HEK293 (cell line): ENCODE measurements at regions not wholly inside any gene's neighbourhood (a gene's known extent, or its start where the extent isn't known, plus 50 kb on each side); places are given as distances from the start of the nearest gene placed in this dataset.

ENCODE experiments used
- TF ChIP-seq, protein P1 (sequence below): fragments of 450-650 bp; formaldehyde crosslinking; IDR thresholded peaks from 2 replicates; pipeline ENCODE4 v1.5.1; 2016; ENCODE audit warnings: missing biosample characterization, missing genetic modification characterization
- TF ChIP-seq, protein P2 (sequence below): fragments of 450-650 bp; formaldehyde crosslinking; IDR thresholded peaks from 2 replicates; pipeline ENCODE4 v1.5.1; 2016; ENCODE audit warnings: missing biosample characterization, missing genetic modification characterization

DNA sequence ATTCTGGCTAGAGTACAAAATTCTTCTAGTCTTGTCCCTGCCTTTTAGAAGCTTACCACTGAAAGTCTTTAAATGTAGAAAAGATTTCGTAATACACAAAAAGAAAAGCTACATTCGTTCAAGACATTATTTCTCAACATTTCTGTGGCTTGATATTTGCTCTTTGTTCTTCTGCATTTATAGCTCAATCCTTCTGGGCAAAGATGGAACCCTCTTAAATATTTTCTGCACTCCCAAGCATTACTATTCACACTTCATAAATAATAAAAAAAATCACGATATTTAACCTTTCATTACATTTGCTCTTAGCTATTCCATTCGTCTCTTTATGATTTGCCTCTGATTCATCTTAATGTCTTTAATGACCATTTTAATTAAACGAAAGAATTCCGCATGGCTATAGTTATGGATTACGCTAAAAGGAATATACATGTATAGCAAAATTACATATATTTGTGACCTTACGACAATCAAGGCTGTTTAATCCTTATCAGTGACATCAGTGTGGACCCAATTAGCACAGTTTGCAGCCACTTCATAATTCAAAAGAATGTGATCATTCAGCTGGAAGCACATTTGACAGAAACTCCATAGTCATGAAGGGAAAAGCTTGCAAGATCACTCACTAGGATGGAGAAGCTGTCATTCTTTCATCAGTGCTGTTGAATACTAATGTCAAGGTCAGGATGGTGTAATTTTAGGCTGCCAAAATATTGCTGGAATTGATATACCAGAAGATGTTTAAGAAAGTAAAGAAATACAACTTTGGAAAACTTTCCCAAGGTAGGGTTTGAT lies 1075.0 kb upstream of the TENM3 start:
- TF ChIP-seq, protein P1, sequence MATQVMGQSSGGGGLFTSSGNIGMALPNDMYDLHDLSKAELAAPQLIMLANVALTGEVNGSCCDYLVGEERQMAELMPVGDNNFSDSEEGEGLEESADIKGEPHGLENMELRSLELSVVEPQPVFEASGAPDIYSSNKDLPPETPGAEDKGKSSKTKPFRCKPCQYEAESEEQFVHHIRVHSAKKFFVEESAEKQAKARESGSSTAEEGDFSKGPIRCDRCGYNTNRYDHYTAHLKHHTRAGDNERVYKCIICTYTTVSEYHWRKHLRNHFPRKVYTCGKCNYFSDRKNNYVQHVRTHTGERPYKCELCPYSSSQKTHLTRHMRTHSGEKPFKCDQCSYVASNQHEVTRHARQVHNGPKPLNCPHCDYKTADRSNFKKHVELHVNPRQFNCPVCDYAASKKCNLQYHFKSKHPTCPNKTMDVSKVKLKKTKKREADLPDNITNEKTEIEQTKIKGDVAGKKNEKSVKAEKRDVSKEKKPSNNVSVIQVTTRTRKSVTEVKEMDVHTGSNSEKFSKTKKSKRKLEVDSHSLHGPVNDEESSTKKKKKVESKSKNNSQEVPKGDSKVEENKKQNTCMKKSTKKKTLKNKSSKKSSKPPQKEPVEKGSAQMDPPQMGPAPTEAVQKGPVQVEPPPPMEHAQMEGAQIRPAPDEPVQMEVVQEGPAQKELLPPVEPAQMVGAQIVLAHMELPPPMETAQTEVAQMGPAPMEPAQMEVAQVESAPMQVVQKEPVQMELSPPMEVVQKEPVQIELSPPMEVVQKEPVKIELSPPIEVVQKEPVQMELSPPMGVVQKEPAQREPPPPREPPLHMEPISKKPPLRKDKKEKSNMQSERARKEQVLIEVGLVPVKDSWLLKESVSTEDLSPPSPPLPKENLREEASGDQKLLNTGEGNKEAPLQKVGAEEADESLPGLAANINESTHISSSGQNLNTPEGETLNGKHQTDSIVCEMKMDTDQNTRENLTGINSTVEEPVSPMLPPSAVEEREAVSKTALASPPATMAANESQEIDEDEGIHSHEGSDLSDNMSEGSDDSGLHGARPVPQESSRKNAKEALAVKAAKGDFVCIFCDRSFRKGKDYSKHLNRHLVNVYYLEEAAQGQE (tag by site-specific recombination), result no peak
- TF ChIP-seq, protein P2, sequence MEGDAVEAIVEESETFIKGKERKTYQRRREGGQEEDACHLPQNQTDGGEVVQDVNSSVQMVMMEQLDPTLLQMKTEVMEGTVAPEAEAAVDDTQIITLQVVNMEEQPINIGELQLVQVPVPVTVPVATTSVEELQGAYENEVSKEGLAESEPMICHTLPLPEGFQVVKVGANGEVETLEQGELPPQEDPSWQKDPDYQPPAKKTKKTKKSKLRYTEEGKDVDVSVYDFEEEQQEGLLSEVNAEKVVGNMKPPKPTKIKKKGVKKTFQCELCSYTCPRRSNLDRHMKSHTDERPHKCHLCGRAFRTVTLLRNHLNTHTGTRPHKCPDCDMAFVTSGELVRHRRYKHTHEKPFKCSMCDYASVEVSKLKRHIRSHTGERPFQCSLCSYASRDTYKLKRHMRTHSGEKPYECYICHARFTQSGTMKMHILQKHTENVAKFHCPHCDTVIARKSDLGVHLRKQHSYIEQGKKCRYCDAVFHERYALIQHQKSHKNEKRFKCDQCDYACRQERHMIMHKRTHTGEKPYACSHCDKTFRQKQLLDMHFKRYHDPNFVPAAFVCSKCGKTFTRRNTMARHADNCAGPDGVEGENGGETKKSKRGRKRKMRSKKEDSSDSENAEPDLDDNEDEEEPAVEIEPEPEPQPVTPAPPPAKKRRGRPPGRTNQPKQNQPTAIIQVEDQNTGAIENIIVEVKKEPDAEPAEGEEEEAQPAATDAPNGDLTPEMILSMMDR (tag by site-specific recombination), result no peak
